ENCODE measurements at regions not wholly inside any gene's neighbourhood (a gene's known extent, or its start where the extent isn't known, plus 50 kb on each side); places are given as distances from the start of the nearest gene placed in this dataset.

GRCh38 chr2:212726403-212726802 lies 187.8 kb upstream of the ERBB4 start:
- H3K9me3 ChIP-seq (ENCODE audit: insufficient read depth, low read length) = no peaks in the 10 kb centered on the region
- no peaks in the 10 kb centered on the region for H3K79me2 ChIP-seq (ENCODE audit: insufficient read depth, low read length)
- no peak overlapping the region for H3K4me3 ChIP-seq (ENCODE audit: insufficient read depth, low read length, poor library complexity, severe bottlenecking)
- no peak overlapping the region for H3K9ac ChIP-seq (ENCODE audit: low read length)
- TF ChIP-seq EZH2phosphoT487 (conservative IDR thresholded peaks at IDR 0.05; ENCODE audit: low read length) (no peak), CTCF (IDR thresholded peaks at IDR 0.05; ENCODE audit: insufficient read depth, low read length, poor library complexity, severe bottlenecking) (no peak)
- H4K20me1 ChIP-seq (ENCODE audit: low read depth, low read length) = no peaks in the 10 kb centered on the region
- H3K9me2 ChIP-seq (replicated peaks; ENCODE audit: insufficient read depth, low read length) = no peaks in the 10 kb centered on the region
- no peak overlapping the region for H3K27ac ChIP-seq (ENCODE audit: low read depth, low read length)
- no peaks in the 10 kb centered on the region for H3K36me3 ChIP-seq (ENCODE audit: low read length)
- no peak overlapping the region for H3K4me2 ChIP-seq (ENCODE audit: low read depth, low read length, poor library complexity, severe bottlenecking)
- no peaks in the 10 kb centered on the region for H3F3A ChIP-seq (ENCODE audit: insufficient read depth)
- no peaks in the 10 kb centered on the region for H3K27me3 ChIP-seq (ENCODE audit: low read length)
- H2AFZ ChIP-seq (ENCODE audit: low read depth, low read length, severe bottlenecking) = no peak overlapping the region

- H3K9me2 ChIP-seq (replicated peaks; ENCODE audit: insufficient read depth, low read length) = no peaks in the 10 kb centered on the region
- H3K36me3 ChIP-seq (ENCODE audit: low read length) = no peaks in the 10 kb centered on the region
- H3K4me3 ChIP-seq (ENCODE audit: insufficient read depth, low read length, poor library complexity, severe bottlenecking) = no peak overlapping the region
- no peak overlapping the region for H3K9ac ChIP-seq (ENCODE audit: low read length)
- no peak overlapping the region for H3K4me2 ChIP-seq (ENCODE audit: low read depth, low read length, poor library complexity, severe bottlenecking)
- no peak overlapping the region for H2AFZ ChIP-seq (ENCODE audit: low read depth, low read length, severe bottlenecking)
- no peaks in the 10 kb centered on the region for H3F3A ChIP-seq (ENCODE audit: insufficient read depth)
- H3K27me3 ChIP-seq (ENCODE audit: low read length) = no peaks in the 10 kb centered on the region
- TF ChIP-seq CTCF (IDR thresholded peaks at IDR 0.05; ENCODE audit: insufficient read depth, low read length, poor library complexity, severe bottlenecking) (no peak), EZH2phosphoT487 (conservative IDR thresholded peaks at IDR 0.05; ENCODE audit: low read length) (no peak)
- H3K9me3 ChIP-seq (ENCODE audit: insufficient read depth, low read length) = no peaks in the 10 kb centered on the region
- no peak overlapping the region for H3K27ac ChIP-seq (ENCODE audit: low read depth, low read length)
- H3K79me2 ChIP-seq (ENCODE audit: insufficient read depth, low read length) = no peaks in the 10 kb centered on the region
- H4K20me1 ChIP-seq (ENCODE audit: low read depth, low read length) = no peaks in the 10 kb centered on the region
These were observed 186.6 kb upstream of the ERBB4 start for GRCh38 chr2:212725180-212725579.

GRCh38 chr2:212723226-212723625 lies 184.6 kb upstream of the ERBB4 start:
- H2AFZ ChIP-seq (ENCODE audit: low read depth, low read length, severe bottlenecking) = no peak overlapping the region
- H3K9ac ChIP-seq (ENCODE audit: low read length) = no peak overlapping the region
- TF ChIP-seq CTCF (IDR thresholded peaks at IDR 0.05; ENCODE audit: insufficient read depth, low read length, poor library complexity, severe bottlenecking) = no peak
- TF ChIP-seq EZH2phosphoT487 (conservative IDR thresholded peaks at IDR 0.05; ENCODE audit: low read length) = no peak
- no peaks in the 10 kb centered on the region for H4K20me1 ChIP-seq (ENCODE audit: low read depth, low read length)
- no peaks in the 10 kb centered on the region for H3K79me2 ChIP-seq (ENCODE audit: insufficient read depth, low read length)
- no peaks in the 10 kb centered on the region for H3K36me3 ChIP-seq (ENCODE audit: low read length)
- H3K27ac ChIP-seq (ENCODE audit: low read depth, low read length) = no peak overlapping the region
- no peaks in the 10 kb centered on the region for H3K27me3 ChIP-seq (ENCODE audit: low read length)
- H3K4me2 ChIP-seq (ENCODE audit: low read depth, low read length, poor library complexity, severe bottlenecking) = no peak overlapping the region
- no peaks in the 10 kb centered on the region for H3F3A ChIP-seq (ENCODE audit: insufficient read depth)
- H3K9me2 ChIP-seq (replicated peaks; ENCODE audit: insufficient read depth, low read length) = no peaks in the 10 kb centered on the region
- H3K9me3 ChIP-seq (ENCODE audit: insufficient read depth, low read length) = no peaks in the 10 kb centered on the region
- H3K4me3 ChIP-seq (ENCODE audit: insufficient read depth, low read length, poor library complexity, severe bottlenecking) = no peak overlapping the region
